GM18519 (cell line): ENCODE measurements at regions not wholly inside any gene's neighbourhood (a gene's known extent, or its start where the extent isn't known, plus 50 kb on each side); places are given as distances from the start of the nearest gene placed in this dataset.

Experiments
- ATAC-seq: cut with Tn5 transposase; IDR thresholded peaks from one replicate; pipeline ENCODE4 v1.9.1; 2021; ENCODE audit warnings: mild to moderate bottlenecking, moderate library complexity; ENCODE audit not compliant: unreplicated experiment, low FRiP score

DNA sequence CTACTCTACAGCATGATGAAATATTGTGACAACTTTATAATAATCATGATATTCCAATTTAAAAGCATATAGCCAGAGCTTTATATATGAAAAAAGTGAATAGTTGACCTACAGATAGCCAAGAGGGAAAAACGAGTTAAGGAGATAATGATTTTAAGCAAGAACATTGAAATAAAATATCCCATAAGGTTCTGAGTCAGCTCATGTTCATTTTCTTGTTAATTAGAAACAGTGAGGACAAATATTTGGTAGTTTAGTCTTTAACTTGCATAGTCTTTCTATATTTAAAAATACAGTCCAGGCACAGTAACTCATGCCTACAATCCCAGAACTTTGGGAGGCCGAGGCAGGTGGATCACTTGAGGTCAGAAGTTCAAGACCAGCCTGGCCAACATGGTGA, 55.8 kb upstream of the CDH6 start:
- no peak for ATAC-seq

DNA sequence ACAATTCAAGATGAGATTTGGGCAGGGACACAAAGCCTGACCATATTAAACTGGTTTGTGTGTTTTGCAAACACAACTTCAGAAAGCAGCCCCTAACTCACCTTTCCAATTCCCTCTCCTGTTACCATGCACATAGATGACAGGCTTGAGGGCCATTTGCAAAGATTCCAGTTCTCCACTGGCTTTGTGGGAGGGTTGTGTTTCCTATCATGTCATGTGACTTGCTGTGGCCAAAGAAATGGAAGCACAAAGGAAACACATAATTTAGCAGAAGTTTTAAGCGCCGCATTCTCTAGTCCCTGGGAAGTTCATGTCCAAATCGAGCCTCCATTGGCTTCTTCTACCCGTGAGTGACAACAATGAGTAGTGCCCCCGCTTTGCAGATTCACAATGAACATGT, 57.9 kb upstream of the CDH6 start:
- ATAC-seq: no peak

DNA sequence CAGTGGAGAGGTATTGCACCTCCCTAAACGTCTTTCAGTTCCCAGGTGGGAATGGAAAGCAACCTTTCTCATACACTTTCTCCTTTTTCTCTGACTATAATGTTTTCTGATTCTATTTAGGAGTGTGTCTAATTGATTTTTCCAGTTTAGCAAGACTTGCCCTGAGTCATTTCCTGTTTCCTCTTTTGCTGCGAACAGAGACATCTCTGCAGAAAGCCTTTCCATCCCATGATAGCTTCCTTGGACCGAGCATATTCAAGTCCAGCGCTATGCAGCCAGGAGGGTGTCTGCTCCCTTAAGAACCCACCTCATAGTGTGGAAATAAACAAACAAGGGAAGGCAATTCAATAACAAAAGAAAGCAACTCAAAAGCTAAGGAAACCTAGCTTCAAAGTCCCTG, 60.0 kb upstream of the CDH6 start:
- no peak for ATAC-seq

DNA sequence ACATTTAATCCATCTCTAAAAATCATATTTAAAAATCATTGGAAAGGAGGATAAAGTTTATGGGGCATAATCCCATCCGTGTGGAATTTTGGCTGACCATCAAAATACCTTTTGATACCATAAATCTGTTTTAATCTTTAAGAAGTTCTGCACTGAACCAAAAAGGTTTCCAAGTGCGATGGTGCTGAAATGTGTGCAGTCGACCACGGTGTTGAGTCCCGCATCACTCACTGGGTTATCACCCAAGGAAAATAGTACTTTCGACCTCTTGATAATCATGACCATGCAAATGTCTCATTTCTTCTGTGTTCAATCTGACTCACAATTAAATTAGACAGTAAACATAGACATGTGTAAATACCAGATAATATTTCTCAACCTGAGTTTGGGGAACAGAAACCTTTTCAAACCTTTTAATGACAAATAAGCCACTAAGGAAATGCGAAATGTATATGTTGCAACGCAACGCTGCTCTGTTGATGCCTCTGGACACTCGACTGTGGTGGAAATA, 62.0 kb upstream of the CDH6 start:
- no peak for ATAC-seq

DNA sequence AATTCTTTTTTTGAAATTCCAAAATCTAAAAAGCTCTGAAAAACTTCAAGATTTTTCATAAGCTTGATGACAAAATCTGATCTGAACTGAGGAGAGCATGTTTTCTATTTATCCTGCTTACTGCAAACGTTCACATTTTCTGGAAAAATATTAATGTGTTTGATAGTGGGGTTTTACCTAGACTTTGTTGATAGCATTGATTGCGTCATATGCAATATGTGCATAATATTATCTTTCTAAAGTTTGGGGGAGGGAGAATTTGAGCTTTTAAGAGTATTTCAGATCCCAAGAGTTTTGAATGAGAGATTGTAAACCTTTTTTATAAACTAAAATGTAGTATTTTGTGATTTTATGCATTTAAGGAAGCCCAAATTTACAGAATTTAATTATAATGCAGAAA, 62.8 kb upstream of the CDH6 start:
- no peak for ATAC-seq

DNA sequence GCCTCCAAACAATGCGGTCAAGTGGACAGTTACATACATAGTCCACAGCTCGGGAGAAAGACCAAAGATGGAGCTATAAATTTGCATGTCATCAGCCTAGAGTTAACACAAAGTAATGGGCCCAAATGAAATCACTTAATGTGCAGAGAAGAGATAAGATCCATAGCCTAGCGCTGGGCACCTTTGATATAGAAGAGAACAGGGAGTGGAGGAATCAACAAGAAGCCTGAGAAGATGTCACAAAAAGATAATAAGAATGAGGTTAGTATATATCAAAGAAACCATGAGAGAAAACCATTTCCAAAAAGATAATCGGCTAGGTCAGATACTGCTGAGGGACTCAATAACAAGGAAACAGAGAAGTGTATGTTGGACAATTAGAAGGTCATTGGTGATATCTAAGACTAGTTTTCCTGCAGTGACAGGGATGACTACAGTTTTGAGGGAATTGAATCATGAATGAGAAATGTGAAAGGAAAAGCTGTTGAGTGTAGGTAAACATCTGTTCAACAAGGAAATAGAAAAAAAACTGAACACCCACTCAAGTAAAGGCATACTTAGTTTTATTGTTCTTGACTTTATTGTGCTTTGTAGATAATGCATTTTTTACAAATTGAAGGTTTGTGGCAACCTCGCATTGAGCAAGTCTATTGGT, 68.7 kb upstream of the CDH6 start:
- no peak for ATAC-seq

DNA sequence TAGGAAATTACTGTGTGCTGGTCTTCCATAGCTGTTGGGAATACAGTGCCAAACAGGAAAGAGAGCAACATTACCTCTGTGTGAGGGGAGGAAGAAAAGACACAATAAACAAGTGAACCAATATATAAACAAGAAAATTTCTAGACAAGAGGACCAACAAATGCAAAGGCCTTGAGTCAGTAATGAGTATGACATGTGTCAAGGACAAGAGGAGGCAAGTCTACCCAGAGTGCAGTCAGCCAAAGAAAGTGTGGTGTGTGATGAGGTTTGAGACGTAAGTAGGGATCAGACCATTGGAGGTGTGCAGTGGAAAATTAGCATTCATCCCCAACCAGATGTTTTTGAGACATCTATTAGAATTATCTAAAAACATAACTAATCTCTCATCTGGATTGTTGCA, 69.5 kb upstream of the CDH6 start:
- no peak for ATAC-seq

DNA sequence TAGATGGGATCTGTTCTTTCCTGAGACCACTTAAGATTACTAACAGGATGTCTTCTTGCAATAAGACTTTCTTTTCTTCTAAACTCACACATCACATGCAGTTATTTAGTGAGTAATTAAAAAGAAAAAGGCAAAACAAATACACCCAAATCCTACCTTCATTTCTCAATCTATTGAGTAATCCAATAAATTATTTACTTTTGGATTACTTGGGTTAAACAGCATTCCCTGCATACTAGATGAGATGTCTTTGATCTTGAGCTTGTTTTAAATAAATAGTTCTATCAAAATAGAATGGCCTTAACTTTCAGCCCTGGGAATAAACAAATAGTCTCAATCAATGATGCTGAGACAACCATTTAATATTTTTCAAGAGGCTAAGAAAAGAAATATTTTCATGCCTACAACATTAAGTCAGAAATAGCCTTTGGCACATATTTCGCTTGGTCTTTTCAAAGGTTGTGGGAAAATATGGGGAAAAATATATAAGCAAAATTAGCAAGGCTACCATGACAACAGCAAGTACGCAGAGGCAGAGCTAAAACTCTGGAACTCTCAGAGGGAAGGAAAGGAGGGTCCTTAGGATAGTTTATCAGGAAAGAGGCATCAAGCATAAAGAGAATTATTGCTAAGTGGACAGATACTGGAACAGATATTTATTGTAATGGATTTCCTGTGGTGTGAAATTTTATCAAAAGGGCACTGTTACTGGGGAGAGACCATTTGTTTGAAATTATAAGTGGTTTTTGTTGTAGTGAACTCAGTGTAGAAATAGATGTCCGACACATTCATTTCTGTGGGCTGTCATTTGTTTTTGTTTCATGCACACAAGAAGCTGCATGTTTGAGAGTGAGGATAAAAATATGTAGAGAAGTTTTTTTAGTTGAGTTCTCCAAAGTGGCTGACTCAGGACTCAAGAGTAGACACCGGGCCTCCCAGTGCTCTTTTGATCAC, 70.2 kb upstream of the CDH6 start:
- ATAC-seq: no peak

DNA sequence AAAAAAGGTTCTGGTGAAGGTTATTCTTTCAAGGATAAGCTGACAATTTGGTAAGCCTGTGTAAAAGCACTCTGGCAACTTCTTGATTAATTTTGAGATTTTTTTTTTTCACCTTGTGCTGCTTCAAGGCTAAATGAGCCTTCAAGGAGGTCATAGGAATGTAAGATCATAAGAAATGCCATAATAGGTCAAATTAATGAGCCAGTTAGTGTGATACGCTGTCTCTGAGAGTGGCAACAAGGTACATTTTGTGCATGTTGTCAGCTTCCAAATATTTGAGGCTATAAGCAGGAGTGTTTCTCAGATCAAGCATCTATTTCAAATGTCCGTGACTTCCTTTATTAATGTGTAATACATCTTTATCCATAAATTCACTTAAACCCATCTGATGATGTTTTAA, 72.3 kb upstream of the CDH6 start:
- no peak for ATAC-seq

DNA sequence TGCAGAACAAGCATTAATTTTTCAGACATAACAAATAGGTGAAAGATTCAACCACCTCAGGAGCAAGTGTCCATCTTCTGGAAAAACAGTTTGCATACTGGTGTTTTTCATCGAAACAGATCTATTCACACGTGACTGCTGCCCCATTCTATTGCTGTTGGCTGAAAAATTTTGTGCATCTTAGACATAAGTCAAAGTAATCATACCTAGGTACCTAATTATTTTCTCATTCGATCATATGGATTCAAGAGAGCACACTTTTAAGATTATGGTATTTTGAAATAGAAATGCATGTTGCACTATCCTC, 72.9 kb upstream of the CDH6 start:
- no peak for ATAC-seq

DNA sequence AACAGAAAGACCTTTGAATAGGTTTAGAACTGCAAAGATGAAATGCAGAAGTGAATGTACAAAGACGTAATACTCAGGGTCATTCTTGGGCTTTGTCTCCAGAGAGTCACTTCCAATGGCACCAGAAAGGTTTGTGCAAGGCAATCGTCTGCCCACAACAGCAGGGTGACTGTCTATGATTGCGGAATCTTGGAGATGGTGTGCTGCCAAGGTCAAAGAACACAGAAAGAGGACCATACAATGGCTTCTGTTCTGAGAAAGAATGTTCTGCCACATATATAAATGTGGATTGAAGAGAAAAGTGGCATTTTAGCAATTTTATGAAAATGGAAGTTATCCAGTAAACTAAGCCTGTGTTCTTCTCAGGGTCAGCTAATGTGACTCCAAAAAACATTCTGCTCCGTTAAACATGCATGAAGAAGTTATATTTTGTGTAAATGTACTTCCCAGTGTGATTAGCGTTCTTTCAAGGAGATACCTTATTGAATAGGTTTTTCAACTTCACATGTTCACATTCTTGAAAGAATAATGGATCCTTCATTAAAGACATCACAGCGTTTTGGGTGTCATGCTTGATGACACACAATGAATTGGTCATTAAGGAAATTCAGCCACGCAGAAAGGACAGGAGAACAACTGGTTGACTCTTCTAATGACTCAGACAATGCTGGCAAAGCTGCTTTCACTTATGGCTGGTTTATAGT, 73.4 kb upstream of the CDH6 start:
- no peak for ATAC-seq

DNA sequence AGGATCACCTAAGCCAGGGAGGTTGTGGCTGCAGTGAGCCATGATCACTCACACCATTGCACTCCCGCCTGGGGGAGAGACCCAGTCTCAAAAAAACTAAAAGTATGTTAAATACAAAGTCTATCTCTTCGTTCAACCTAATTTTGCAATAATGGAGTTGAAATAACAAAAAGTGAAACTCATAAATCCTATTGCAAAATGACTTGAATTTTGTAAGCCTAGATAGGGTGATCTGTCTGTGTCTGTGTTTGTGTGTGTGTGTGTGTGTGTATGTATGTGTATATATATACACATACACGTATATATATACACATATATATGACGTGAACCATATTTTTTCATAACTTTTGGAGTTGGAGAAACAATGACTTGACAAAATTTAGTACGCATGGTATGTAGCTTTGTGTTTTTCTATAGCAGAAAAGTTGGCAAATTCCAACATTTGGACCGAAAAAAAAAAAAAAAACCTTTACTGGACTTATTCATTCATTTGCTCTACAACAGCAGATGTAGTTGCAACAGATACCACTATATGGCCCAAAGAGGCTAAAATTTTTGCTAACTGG, 76.9 kb upstream of the CDH6 start:
- no peak for ATAC-seq

DNA sequence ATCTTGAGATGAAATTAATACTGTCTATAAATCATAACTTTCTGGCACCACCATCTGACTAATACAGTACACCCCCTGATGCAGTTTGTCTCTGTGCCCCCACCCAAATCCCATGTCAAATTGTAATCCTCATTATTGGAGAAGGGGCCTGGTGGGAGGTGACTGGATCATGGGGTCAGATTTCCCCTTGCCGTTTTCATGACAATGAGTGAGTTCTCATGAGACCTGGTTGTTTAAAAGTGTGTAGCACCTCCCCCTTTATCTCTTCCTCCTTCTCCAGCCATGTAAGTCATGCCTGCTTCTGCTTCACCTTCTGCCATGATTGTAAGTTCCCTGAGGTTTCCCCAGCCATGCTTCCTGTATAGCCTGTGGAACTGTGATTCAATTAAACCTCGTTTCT, 78.7 kb upstream of the CDH6 start:
- ATAC-seq: no peak

DNA sequence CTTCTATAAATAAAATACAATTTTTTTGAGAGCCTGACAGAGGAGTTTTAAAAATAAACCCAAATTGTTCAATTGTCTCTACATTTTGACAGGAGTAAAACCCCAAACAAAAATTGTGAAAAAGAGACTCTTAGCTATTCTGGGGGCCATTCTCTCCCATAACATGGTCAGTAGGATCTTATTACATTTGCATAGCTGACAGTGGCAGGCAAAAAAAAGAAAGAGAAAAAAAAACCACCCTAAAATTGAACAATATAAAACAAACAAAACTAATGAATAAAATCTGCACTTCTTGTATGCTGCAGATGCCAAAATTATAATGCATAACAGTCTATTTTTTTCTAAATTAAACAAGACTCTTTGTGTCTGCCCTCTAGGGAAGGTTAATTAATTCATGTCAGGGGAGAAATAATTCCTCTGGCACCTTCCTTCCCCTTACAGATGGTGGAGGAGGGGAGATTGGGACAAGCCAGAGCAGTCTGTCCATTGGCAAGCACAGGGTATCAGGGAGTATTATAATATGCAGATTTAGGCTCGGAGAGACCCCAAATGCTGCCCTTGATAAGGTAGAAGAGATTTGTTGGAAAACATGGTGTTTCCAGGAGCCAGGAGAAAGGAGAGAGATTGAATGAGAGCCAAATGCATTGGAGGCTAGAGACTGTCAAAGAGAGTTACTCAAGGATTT, 79.7 kb upstream of the CDH6 start:
- ATAC-seq: no peak

DNA sequence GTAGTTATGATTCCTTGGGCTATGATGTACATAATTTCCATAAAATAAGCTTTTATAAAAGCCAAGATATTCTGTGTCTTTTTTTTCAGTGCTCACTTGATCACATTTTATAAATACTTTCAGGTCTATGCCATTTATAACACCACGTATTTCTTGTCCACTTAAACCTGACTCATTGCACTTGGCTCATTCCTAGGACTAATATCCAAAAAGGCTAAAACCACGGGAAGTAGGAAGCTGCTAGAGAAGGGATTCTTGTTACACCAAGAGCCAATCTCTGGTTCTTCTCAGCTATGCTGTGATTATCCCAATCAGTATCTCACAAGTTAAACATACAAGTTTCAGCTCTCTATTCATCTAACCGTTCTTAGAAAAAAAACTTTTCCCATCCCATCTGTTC, 80.4 kb upstream of the CDH6 start:
- ATAC-seq: no peak

DNA sequence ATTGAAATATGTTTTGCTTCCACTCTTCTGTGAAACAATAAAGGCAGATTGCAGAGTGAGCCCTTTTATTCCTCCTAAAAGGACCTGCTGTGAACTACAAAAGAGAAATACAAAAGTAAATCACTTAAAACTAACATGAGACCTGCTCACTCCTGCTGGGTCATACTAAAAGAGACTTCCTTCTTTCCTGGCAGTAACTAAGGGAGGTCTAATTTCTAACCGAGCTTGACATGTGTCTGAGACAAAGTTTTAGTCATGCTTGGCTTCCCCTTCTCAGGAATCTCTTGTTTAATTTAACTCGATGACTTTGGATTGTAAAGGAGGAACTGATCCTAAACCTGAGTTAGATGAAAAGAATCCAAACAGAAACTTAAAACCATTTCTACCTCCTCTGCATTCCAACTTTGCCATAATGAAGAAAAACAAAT, 86.4 kb upstream of the CDH6 start:
- ATAC-seq: no peak

DNA sequence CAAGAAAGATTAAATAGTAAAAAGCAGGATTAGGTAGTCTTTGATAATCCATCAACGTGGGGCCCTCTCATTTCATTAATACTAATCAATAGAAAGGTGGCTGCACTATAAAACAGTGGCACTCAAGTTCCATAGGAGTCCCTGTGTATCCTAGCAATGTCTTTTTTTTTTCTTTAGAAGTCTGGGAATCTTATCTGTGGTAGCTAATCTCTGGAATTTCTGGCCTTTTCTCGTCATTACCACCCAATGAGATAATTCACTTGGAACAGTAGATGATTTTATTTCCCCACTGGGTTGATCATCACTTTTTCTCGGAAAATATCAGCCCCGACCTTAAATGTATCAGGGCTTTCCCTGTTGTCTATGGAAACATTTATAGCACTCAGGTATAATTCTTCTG, 86.8 kb upstream of the CDH6 start:
- no peak for ATAC-seq

DNA sequence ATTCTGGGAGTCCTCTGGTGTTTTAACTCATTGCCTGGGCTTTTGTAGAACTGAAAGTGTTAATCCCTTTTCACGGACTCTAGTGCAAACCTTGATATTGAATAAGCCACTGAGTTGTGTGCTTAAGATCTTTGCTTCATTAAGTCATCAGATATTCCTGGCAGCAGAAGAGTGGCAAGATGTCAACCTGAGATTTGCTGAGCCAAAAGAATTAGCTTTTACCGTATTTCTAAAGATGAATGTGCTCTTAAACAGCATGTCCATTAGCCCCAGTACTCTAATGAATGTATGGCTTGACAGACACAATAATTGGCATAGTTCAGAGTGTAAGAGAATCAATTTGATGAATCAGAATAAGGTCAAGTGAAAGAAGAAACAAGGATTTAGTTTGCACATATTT, 87.2 kb upstream of the CDH6 start:
- no peak for ATAC-seq

DNA sequence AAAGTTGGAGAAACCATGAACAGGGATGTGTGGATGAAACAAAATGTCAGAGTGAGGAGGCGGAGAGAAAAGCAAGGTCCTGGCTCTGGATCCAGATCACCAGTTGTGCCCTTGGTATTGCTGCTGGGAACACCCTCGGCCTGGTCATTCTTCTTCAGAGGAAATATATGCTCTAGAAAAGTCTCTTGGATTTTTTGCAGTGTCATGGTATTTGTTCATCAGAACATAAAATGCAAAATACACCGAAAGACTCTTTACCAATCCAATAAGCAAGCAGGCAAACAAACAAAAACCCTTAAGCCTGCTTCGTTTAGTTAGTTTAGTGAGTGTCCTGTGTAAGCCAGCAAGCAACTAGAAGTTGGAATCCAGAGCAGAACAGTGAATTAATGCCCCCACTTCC, 88.7 kb upstream of the CDH6 start:
- no peak for ATAC-seq

DNA sequence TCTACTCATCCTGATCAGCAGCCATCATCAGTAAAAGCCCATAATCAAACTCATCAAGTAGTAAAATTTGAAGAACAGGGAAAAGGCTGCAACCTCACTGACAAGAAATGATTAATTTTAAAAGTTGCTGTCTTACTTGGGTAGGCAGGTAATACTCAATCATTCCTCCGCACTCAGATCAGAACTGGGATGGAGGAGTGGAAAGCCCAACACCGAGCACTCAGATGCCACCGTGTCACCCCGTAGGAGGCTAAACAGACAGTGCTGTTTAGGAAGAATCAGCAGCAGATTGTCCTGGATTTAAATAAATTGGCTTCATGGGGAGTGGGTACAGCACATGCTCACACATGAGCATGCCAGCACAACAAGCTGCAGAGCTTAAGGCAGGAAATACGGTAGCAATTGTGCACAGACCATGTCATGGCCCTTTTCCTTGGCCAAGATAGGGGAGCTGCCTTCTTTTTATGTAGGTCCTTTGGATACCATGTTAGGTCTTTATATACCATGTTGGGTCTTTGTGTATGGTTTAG, 92.6 kb upstream of the CDH6 start:
- no peak for ATAC-seq
